ENCODE measurements at regions not wholly inside any gene's neighbourhood (a gene's known extent, or its start where the extent isn't known, plus 50 kb on each side); places are given as distances from the start of the nearest gene placed in this dataset.
"Not testable (repeated sequence)": the region's sequence is repeated elsewhere in the genome, so short reads cannot be mapped to it uniquely, and the experiment has no call there.

- H3K9me2 ChIP-seq (ENCODE audit: insufficient read depth): no peaks in the 10 kb centered on the region
- Mint-ChIP-seq H3K27ac (no peak overlapping the region), H3K4me1 (no peaks in the 10 kb centered on the region), H3K4me3 (no peak overlapping the region), H3K9me3 (peaks cover 98% of the 10 kb centered on the region), H3K36me3 (ENCODE audit: low read depth) (peaks cover 28% of the 10 kb centered on the region), H3K27me3 (ENCODE audit: insufficient read depth, low read depth, poor library complexity) (no peaks in the 10 kb centered on the region)
- H2AFZ ChIP-seq: no peak overlapping the region
- H3K4me1 ChIP-seq (ENCODE audit: insufficient read depth): no peaks in the 10 kb centered on the region
- no peak overlapping the region for H3K27ac ChIP-seq (ENCODE audit: low read depth)
- peaks cover 11% of the 10 kb centered on the region for H3K36me3 ChIP-seq (ENCODE audit: insufficient read depth)
- H4K20me1 ChIP-seq (replicated peaks; ENCODE audit: insufficient read depth): no peaks in the 10 kb centered on the region
- TF ChIP-seq NANOG (IDR thresholded peaks at IDR 0.05; ENCODE audit: borderline replicate concordance) (no peak), EZH2 (IDR thresholded peaks at IDR 0.05; ENCODE audit: low read depth, unreplicated experiment) (no peak), ETS1 (IDR thresholded peaks at IDR 0.05) (no peak), REST (IDR thresholded peaks at IDR 0.05; ENCODE audit: unreplicated experiment) (no peak), CREB1 (CRISPR knock-in tag; IDR thresholded peaks at IDR 0.05; ENCODE audit: low read depth) (no peak), JUNB (IDR thresholded peaks at IDR 0.05; ENCODE audit: unreplicated experiment) (no peak), CTCF (conservative IDR thresholded peaks at IDR 0.05; ENCODE audit: low read depth in 2 of 2) (no peak), POLR2AphosphoS5 (IDR thresholded peaks at IDR 0.05; ENCODE audit: low read depth) (no peak), ZNF462 (CRISPR knock-in tag; IDR thresholded peaks at IDR 0.05) (no peak), STAT1 (IDR thresholded peaks at IDR 0.05; ENCODE audit: unreplicated experiment) (no peak)
- H3K4me2 ChIP-seq: no peak overlapping the region
- no peak overlapping the region for H3K4me3 ChIP-seq
- H3F3A ChIP-seq (replicated peaks; ENCODE audit: low read depth): no peaks in the 10 kb centered on the region
- no peak for DNase-seq (ENCODE audit: low spot score)
- no peaks in the 10 kb centered on the region for H3K79me2 ChIP-seq (replicated peaks; ENCODE audit: insufficient read depth)
- no peak for ATAC-seq
- no peaks in the 10 kb centered on the region for H3K27me3 ChIP-seq (ENCODE audit: insufficient read depth)
Observed at GRCh38 chr12:126982707-126983106, 1284.3 kb upstream of the TMEM132C start.

GRCh38 chr12:126983735-126984134, 1283.2 kb upstream of the TMEM132C start:
- not testable (repeated sequence) for DNase-seq (ENCODE audit: low spot score); H3K4me1 ChIP-seq (ENCODE audit: insufficient read depth); H3F3A ChIP-seq (replicated peaks; ENCODE audit: low read depth); H3K79me2 ChIP-seq (replicated peaks; ENCODE audit: insufficient read depth); H3K4me1 Mint-ChIP-seq; H3K27ac Mint-ChIP-seq; ATAC-seq; H3K4me3 ChIP-seq; H3K27me3 Mint-ChIP-seq (ENCODE audit: insufficient read depth, low read depth, poor library complexity); H3K9me2 ChIP-seq (ENCODE audit: insufficient read depth); H2AFZ ChIP-seq; H3K27ac ChIP-seq (ENCODE audit: low read depth); H4K20me1 ChIP-seq (replicated peaks; ENCODE audit: insufficient read depth); H3K4me2 ChIP-seq; H3K27me3 ChIP-seq (ENCODE audit: insufficient read depth); H3K4me3 Mint-ChIP-seq
- Mint-ChIP-seq H3K36me3 (ENCODE audit: low read depth) (peaks cover 27% of the 10 kb centered on the region), H3K9me3 (peaks cover 98% of the 10 kb centered on the region)
- H3K36me3 ChIP-seq (ENCODE audit: insufficient read depth): peaks cover 11% of the 10 kb centered on the region
